Spleen (tissue), 7 donors: ENCODE measurements at regions not wholly inside any gene's neighbourhood (a gene's known extent, or its start where the extent isn't known, plus 50 kb on each side); places are given as distances from the start of the nearest gene placed in this dataset.

Experiments used
- CTCF ChIP-seq, 11 experiments: fragments of 200-600 bp in 7 of 11; fragments of 450-650 bp in 4 of 11; sonication (generic) in 4 of 11; IDR thresholded peaks in 8 of 11; conservative IDR thresholded peaks in 3 of 11; 1 replicate in 7 of 11; 2 replicates in 4 of 11; pipeline versions ENCODE4 v1.4.0 to v1.8.0; 2016 to 2021; ENCODE audit warnings: antibody characterized with exemption in 11 of 11, inconsistent platforms in 4 of 11, mild to moderate bottlenecking in 1 of 11
- POLR2A ChIP-seq, 3 donors: fragments of 450-650 bp; IDR thresholded peaks; one replicate each; pipeline ENCODE4 v1.5.1; 2017; ENCODE audit warnings: antibody characterized with exemption in 3 of 3, mild to moderate bottlenecking in 1 of 3
- donor health status: DM: no; HTN: no; CAD: no; lungs with moderate emphysema.
- donor health status: DM: no; HTN: no; CAD: no.
- donor health status: DM: no; HTN: no; CAD: no.

- TF ChIP-seq CTCF (IDR thresholded peaks at IDR 0.05 in 8 of 11, conservative IDR thresholded peaks at IDR 0.05 in 3 of 11) (no peak), POLR2A (IDR thresholded peaks at IDR 0.05) (no peak)
Observed at GRCh38 chr7:79647711-79648110, 194.2 kb upstream of the MAGI2 start.
